Activated CD4-positive, alpha-beta T cell treated with anti-CD3 and anti-CD28 coated beads for 36 hours (primary cell): ENCODE measurements at regions not wholly inside any gene's neighbourhood (a gene's known extent, or its start where the extent isn't known, plus 50 kb on each side); places are given as distances from the start of the nearest gene placed in this dataset.

Experiments
- ATAC-seq: fragments of 200-7000 bp; cut with Tn5 transposase; one replicate; pipeline ENCODE4 v1.10.0; 2021; ENCODE audit warnings: mild to moderate bottlenecking, moderate library complexity
- CTCF ChIA-PET: fragments of 350-600 bp; sonication (Branson Sonifier 250); formaldehyde crosslinking; loops from one replicate; lab custom pipeline; 2021; ENCODE audit warnings: antibody characterized with exemption; lab: Charles Lee
- POLR2A ChIA-PET: fragments of 350-600 bp; sonication (Branson Sonifier 250); formaldehyde crosslinking; loops from one replicate; lab custom pipeline; 2021; ENCODE audit warnings: antibody characterized with exemption, inconsistent platforms; lab: Charles Lee
- DNase-seq: peaks from one replicate; pipeline ENCODE4 v3.0.0-alpha.2; 2020
- H3K27ac Mint-ChIP-seq: one replicate; pipeline ENCODE4 v1.8.0; 2021; ENCODE audit warnings: mixed read lengths
- H3K27me3 Mint-ChIP-seq: one replicate; pipeline ENCODE4 v1.8.0; 2021; ENCODE audit warnings: mixed read lengths
- H3K36me3 Mint-ChIP-seq: one replicate; pipeline ENCODE4 v1.8.0; 2021; ENCODE audit warnings: low read depth, mixed read lengths
- H3K4me1 Mint-ChIP-seq: one replicate; pipeline ENCODE4 v1.8.0; 2021; ENCODE audit warnings: mixed read lengths
- H3K4me3 Mint-ChIP-seq: one replicate; pipeline ENCODE4 v1.8.0; 2021; ENCODE audit warnings: mild to moderate bottlenecking, moderate library complexity, mixed read lengths
- H3K9me3 Mint-ChIP-seq: one replicate; pipeline ENCODE4 v1.8.0; 2021; ENCODE audit warnings: low read depth, mixed read lengths
- intact Hi-C, 2 experiments: fragments of 100-400 bp; cut with DNase I in 1 of 2; cut with micrococcal nuclease in 1 of 2; formaldehyde crosslinking; loops; one replicate each; pipeline versions ENCODE4 v1.14.2 to v1.15.1; 2022 to 2024; cut with DNase I, micrococcal nuclease

- ChIA-PET CTCF (no interaction called here), POLR2A (no interaction called here)
- no peak for ATAC-seq
- H3K4me1 Mint-ChIP-seq: no peaks in the 10 kb centered on the region
- intact Hi-C loops: no loop called here
- H3K27ac Mint-ChIP-seq: no peak overlapping the region
- no peaks in the 10 kb centered on the region for H3K9me3 Mint-ChIP-seq
- no peaks in the 10 kb centered on the region for H3K27me3 Mint-ChIP-seq
- H3K36me3 Mint-ChIP-seq: no peaks in the 10 kb centered on the region
- no peak overlapping the region for H3K4me3 Mint-ChIP-seq
- no peak for DNase-seq
These were observed 352.5 kb upstream of the C9orf72 start for GRCh38 chr9:27925815-27926214.

GRCh38 chr9:27929841-27930240 is 356.6 kb upstream of the C9orf72 start:
- intact Hi-C loops: no loop called here
- Mint-ChIP-seq H3K4me3 (no peak overlapping the region), H3K4me1 (no peaks in the 10 kb centered on the region), H3K27me3 (no peaks in the 10 kb centered on the region), H3K36me3 (no peaks in the 10 kb centered on the region), H3K9me3 (no peaks in the 10 kb centered on the region), H3K27ac (no peak overlapping the region)
- no peak for DNase-seq
- ChIA-PET CTCF (no interaction called here), POLR2A (no interaction called here)
- ATAC-seq: no peak

GRCh38 chr9:27933210-27934025 is 360.1 kb upstream of the C9orf72 start:
- ChIA-PET POLR2A (no interaction called here), CTCF (no interaction called here)
- DNase-seq: no peak
- no peak overlapping the region for H3K27ac Mint-ChIP-seq
- H3K9me3 Mint-ChIP-seq: no peaks in the 10 kb centered on the region
- no peaks in the 10 kb centered on the region for H3K4me1 Mint-ChIP-seq
- no peaks in the 10 kb centered on the region for H3K36me3 Mint-ChIP-seq
- H3K27me3 Mint-ChIP-seq: no peaks in the 10 kb centered on the region
- H3K4me3 Mint-ChIP-seq: no peak overlapping the region
- intact Hi-C loops: no loop called here
- ATAC-seq: no peak

- no peak overlapping the region for H3K4me3 Mint-ChIP-seq
- intact Hi-C loops: no loop called here
- no peak for ATAC-seq
- no peaks in the 10 kb centered on the region for H3K4me1 Mint-ChIP-seq
- H3K27me3 Mint-ChIP-seq: no peaks in the 10 kb centered on the region
- H3K27ac Mint-ChIP-seq: no peak overlapping the region
- POLR2A ChIA-PET: no interaction called here
- CTCF ChIA-PET: no interaction called here
- no peaks in the 10 kb centered on the region for H3K9me3 Mint-ChIP-seq
- no peaks in the 10 kb centered on the region for H3K36me3 Mint-ChIP-seq
- DNase-seq: no peak
These were observed 361.2 kb upstream of the C9orf72 start for GRCh38 chr9:27934471-27934870.

- ATAC-seq: no peak
- DNase-seq: no peak
- POLR2A ChIA-PET: no interaction called here
- intact Hi-C loops: no loop called here
- Mint-ChIP-seq H3K4me1 (no peaks in the 10 kb centered on the region), H3K27ac (no peak overlapping the region), H3K36me3 (no peaks in the 10 kb centered on the region), H3K27me3 (no peaks in the 10 kb centered on the region), H3K4me3 (no peak overlapping the region), H3K9me3 (no peaks in the 10 kb centered on the region)
- CTCF ChIA-PET: no interaction called here
These were observed 365.9 kb upstream of the C9orf72 start for GRCh38 chr9:27939186-27939585.

- DNase-seq (no peak), ATAC-seq (no peak)
- H3K4me1 Mint-ChIP-seq: no peaks in the 10 kb centered on the region
- H3K27me3 Mint-ChIP-seq: no peaks in the 10 kb centered on the region
- H3K36me3 Mint-ChIP-seq: no peaks in the 10 kb centered on the region
- ChIA-PET CTCF (interaction anchor here (0.6 kb wide), 1 partner anchor 293 kb away, joined by 3 read pairs; no protein-coding TSS in a partner anchor), POLR2A (no interaction called here)
- H3K9me3 Mint-ChIP-seq: no peaks in the 10 kb centered on the region
- intact Hi-C loops: no loop called here
- H3K27ac Mint-ChIP-seq: no peak overlapping the region
- no peak overlapping the region for H3K4me3 Mint-ChIP-seq
These were observed 367.3 kb upstream of the C9orf72 start for GRCh38 chr9:27940535-27940934.

GRCh38 chr9:27943501-27943900 is 370.2 kb upstream of the C9orf72 start:
- POLR2A ChIA-PET: no interaction called here
- Mint-ChIP-seq H3K4me3 (no peak overlapping the region), H3K4me1 (no peaks in the 10 kb centered on the region), H3K9me3 (no peaks in the 10 kb centered on the region), H3K27me3 (no peaks in the 10 kb centered on the region), H3K36me3 (no peaks in the 10 kb centered on the region), H3K27ac (no peak overlapping the region)
- no peak for DNase-seq
- no peak for ATAC-seq
- CTCF ChIA-PET: interaction anchor here (0.6 kb wide), 1 partner anchor 327 kb away, joined by 3 read pairs; no protein-coding TSS in a partner anchor
- intact Hi-C loops: no loop called here

GRCh38 chr9:27945386-27945785 is 372.1 kb upstream of the C9orf72 start:
- Mint-ChIP-seq H3K27me3 (no peaks in the 10 kb centered on the region), H3K4me1 (no peaks in the 10 kb centered on the region), H3K4me3 (no peak overlapping the region), H3K9me3 (no peaks in the 10 kb centered on the region), H3K27ac (no peak overlapping the region), H3K36me3 (no peaks in the 10 kb centered on the region)
- ChIA-PET POLR2A (no interaction called here), CTCF (no interaction called here)
- DNase-seq (no peak), ATAC-seq (no peak)
- intact Hi-C loops: no loop called here

GRCh38 chr9:27950382-27950781 is 377.1 kb upstream of the C9orf72 start:
- no peaks in the 10 kb centered on the region for H3K4me1 Mint-ChIP-seq
- no peaks in the 10 kb centered on the region for H3K9me3 Mint-ChIP-seq
- H3K27ac Mint-ChIP-seq: no peak overlapping the region
- ATAC-seq (no peak), DNase-seq (no peak)
- no peak overlapping the region for H3K4me3 Mint-ChIP-seq
- CTCF ChIA-PET: no interaction called here
- POLR2A ChIA-PET: no interaction called here
- H3K27me3 Mint-ChIP-seq: no peaks in the 10 kb centered on the region
- H3K36me3 Mint-ChIP-seq: no peaks in the 10 kb centered on the region
- intact Hi-C loops: no loop called here

- DNase-seq: no peak
- ChIA-PET POLR2A (no interaction called here), CTCF (no interaction called here)
- no peak for ATAC-seq
- Mint-ChIP-seq H3K9me3 (no peaks in the 10 kb centered on the region), H3K36me3 (no peaks in the 10 kb centered on the region), H3K27ac (no peak overlapping the region), H3K4me3 (no peak overlapping the region), H3K4me1 (no peaks in the 10 kb centered on the region), H3K27me3 (no peaks in the 10 kb centered on the region)
- intact Hi-C loops: no loop called here
These were observed 381.6 kb upstream of the C9orf72 start for GRCh38 chr9:27954858-27955257.

GRCh38 chr9:27963836-27964235 is 390.6 kb upstream of the C9orf72 start:
- Mint-ChIP-seq H3K4me3 (no peak overlapping the region), H3K27me3 (peaks cover 5% of the 10 kb centered on the region), H3K9me3 (no peaks in the 10 kb centered on the region), H3K27ac (no peak overlapping the region), H3K36me3 (no peaks in the 10 kb centered on the region), H3K4me1 (no peaks in the 10 kb centered on the region)
- CTCF ChIA-PET: no interaction called here
- DNase-seq (no peak), ATAC-seq (no peak)
- POLR2A ChIA-PET: no interaction called here
- intact Hi-C loops: no loop called here

GRCh38 chr9:27967210-27967609 is 393.9 kb upstream of the C9orf72 start:
- peaks cover 3% of the 10 kb centered on the region for H3K27me3 Mint-ChIP-seq
- ATAC-seq (no peak), DNase-seq (no peak)
- H3K4me1 Mint-ChIP-seq: no peaks in the 10 kb centered on the region
- H3K27ac Mint-ChIP-seq: no peak overlapping the region
- CTCF ChIA-PET: interaction anchor here (1.0 to 1.4 kb wide), 2 partner anchors 10 to 12 kb away, joined by 3 read pairs; no protein-coding TSS in a partner anchor
- intact Hi-C loops: no loop called here
- no peaks in the 10 kb centered on the region for H3K9me3 Mint-ChIP-seq
- POLR2A ChIA-PET: no interaction called here
- no peaks in the 10 kb centered on the region for H3K36me3 Mint-ChIP-seq
- H3K4me3 Mint-ChIP-seq: no peak overlapping the region
